ENCODE measurements at regions not wholly inside any gene's neighbourhood (a gene's known extent, or its start where the extent isn't known, plus 50 kb on each side); places are given as distances from the start of the nearest gene placed in this dataset.

- TF ChIP-seq, protein P1, sequence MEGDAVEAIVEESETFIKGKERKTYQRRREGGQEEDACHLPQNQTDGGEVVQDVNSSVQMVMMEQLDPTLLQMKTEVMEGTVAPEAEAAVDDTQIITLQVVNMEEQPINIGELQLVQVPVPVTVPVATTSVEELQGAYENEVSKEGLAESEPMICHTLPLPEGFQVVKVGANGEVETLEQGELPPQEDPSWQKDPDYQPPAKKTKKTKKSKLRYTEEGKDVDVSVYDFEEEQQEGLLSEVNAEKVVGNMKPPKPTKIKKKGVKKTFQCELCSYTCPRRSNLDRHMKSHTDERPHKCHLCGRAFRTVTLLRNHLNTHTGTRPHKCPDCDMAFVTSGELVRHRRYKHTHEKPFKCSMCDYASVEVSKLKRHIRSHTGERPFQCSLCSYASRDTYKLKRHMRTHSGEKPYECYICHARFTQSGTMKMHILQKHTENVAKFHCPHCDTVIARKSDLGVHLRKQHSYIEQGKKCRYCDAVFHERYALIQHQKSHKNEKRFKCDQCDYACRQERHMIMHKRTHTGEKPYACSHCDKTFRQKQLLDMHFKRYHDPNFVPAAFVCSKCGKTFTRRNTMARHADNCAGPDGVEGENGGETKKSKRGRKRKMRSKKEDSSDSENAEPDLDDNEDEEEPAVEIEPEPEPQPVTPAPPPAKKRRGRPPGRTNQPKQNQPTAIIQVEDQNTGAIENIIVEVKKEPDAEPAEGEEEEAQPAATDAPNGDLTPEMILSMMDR (IDR thresholded peaks at IDR 0.05; ENCODE audit: low read depth, low read length): no peak
- no peak for TF ChIP-seq EZH2phosphoT487 (IDR thresholded peaks at IDR 0.05; ENCODE audit: low read depth)
These were observed 1043.3 kb downstream of the FAT4 start for GRCh38 chr4:126358041-126358440.
